Activated CD8-positive, alpha-beta T cell treated with anti-CD3 and anti-CD28 coated beads, Interleukin-2, amount 10 ng/mL, durations not matched to agents 7 days and 5 days (primary cell): ENCODE measurements at regions not wholly inside any gene's neighbourhood (a gene's known extent, or its start where the extent isn't known, plus 50 kb on each side); places are given as distances from the start of the nearest gene placed in this dataset.

ENCODE experiments used
- ATAC-seq: fragments of 150-1000 bp; cut with Tn5 transposase; one replicate; pipeline ENCODE4 v1.10.0; 2021; ENCODE audit warnings: moderate library complexity
- CTCF ChIA-PET: fragments of 350-600 bp; sonication (Branson Sonifier 250); formaldehyde crosslinking; loops from one replicate; lab custom pipeline; 2021; ENCODE audit warnings: antibody characterized with exemption; lab: Charles Lee
- POLR2A ChIA-PET: fragments of 350-600 bp; sonication (Branson Sonifier 250); formaldehyde crosslinking; loops from one replicate; lab custom pipeline; 2021; ENCODE audit warnings: antibody characterized with exemption; lab: Charles Lee
- DNase-seq: peaks from one replicate; pipeline ENCODE4 v3.0.0-alpha.2; 2020
- H3K27ac Mint-ChIP-seq: one replicate; pipeline ENCODE4 v1.8.0; 2021; ENCODE audit warnings: mild to moderate bottlenecking, mixed read lengths
- H3K27me3 Mint-ChIP-seq: one replicate; pipeline ENCODE4 v1.8.0; 2021; ENCODE audit warnings: low read depth, mixed read lengths
- H3K36me3 Mint-ChIP-seq: one replicate; pipeline ENCODE4 v1.8.0; 2021; ENCODE audit warnings: low read depth, mixed read lengths
- H3K4me1 Mint-ChIP-seq: one replicate; pipeline ENCODE4 v1.8.0; 2021; ENCODE audit warnings: low read depth, mixed read lengths
- H3K4me3 Mint-ChIP-seq: one replicate; pipeline ENCODE4 v1.8.0; 2021; ENCODE audit warnings: mild to moderate bottlenecking, mixed read lengths
- H3K9me3 Mint-ChIP-seq: one replicate; pipeline ENCODE4 v1.8.0; 2022; ENCODE audit warnings: mixed read lengths; ENCODE audit not compliant: insufficient read depth

DNA sequence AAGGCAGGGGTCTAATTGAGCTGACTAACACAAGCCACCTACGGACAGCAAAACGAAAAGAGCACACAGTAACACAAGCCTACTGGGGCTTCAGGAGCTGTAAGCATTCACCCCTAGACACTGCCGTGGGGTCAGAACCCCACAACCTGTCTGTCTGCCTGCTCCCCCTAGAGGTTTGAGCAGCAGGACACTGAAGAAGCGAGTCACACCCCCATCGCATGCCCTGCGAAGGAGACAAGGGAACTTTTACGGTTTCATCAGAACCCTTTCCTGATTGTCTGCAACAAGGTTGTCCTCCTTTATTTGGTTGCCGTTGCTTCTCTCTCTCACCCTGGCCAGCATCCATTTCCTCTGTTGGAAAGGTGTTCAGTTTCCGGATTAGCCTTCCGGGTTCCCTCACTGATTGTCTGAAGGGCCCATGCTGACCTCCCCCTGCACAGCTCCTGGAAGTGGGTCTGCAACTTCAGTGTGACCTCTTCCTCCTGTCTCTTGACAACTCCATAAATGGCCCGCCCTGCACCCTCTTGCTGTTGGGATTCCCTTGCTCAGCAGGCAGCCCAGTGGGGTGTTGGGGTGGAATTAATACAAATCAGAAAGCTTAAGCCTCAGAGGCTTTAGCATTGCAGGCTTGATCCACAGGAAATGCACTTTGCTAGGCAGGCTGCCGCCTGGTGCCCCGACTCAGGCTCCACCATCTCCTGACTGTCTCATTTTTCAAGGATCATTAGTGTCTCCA lies 258.9 kb upstream of the TLE4 start:
- ATAC-seq (no peak), DNase-seq (no peak)
- ChIA-PET CTCF (no interaction called here), POLR2A (no interaction called here)
- H3K36me3 Mint-ChIP-seq = no peaks in the 10 kb centered on the region
- H3K27me3 Mint-ChIP-seq = no peaks in the 10 kb centered on the region
- H3K4me3 Mint-ChIP-seq = no peak overlapping the region
- no peak overlapping the region for H3K27ac Mint-ChIP-seq
- H3K9me3 Mint-ChIP-seq = no peaks in the 10 kb centered on the region
- H3K4me1 Mint-ChIP-seq = no peaks in the 10 kb centered on the region

DNA sequence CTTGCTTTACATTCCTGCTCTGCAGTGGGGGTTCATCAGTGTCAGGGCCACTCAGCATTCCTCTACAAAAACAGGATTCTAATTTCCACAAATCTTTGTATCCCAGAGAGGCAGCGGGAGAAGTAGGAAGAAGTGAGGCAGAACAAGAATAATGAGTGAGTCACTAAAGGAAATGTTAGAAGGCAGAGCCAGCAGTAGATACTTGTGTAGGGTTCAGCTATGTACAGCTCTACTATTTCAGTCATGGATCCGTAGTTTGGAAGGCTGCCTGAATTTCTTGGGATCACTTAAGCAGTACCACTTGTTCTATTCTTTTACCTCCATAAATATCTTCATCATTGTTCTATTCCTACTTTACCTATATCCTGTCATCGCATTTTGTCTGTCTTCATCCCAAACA lies 246.3 kb upstream of the TLE4 start:
- Mint-ChIP-seq H3K36me3 (no peaks in the 10 kb centered on the region), H3K4me3 (no peak overlapping the region), H3K4me1 (no peaks in the 10 kb centered on the region), H3K27me3 (no peaks in the 10 kb centered on the region), H3K27ac (no peak overlapping the region), H3K9me3 (no peaks in the 10 kb centered on the region)
- ATAC-seq (no peak), DNase-seq (no peak)
- POLR2A ChIA-PET = no interaction called here
- CTCF ChIA-PET = no interaction called here

DNA sequence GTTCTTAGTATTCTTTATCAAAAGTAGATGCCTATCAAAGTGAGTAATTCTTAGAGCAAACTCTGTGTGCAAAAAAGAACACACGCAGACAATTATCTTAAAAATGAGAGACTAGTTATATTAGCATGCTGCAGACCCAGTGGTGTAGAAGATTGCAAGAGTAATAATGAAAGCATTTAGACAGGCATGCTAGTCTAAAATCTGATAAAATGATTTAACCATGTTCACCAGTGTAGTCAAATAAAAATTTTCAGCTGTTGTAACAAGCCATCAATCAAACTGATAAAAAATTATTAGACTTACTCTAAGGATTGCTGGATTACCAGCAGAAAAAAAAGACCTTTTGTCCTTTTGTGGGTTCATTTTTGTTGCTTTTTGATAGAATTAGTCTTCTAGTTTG lies 241.9 kb upstream of the TLE4 start:
- no peaks in the 10 kb centered on the region for H3K36me3 Mint-ChIP-seq
- H3K4me3 Mint-ChIP-seq = no peak overlapping the region
- DNase-seq (no peak), ATAC-seq (no peak)
- no peak overlapping the region for H3K27ac Mint-ChIP-seq
- ChIA-PET CTCF (no interaction called here), POLR2A (no interaction called here)
- no peaks in the 10 kb centered on the region for H3K9me3 Mint-ChIP-seq
- H3K4me1 Mint-ChIP-seq = no peaks in the 10 kb centered on the region
- H3K27me3 Mint-ChIP-seq = no peaks in the 10 kb centered on the region

DNA sequence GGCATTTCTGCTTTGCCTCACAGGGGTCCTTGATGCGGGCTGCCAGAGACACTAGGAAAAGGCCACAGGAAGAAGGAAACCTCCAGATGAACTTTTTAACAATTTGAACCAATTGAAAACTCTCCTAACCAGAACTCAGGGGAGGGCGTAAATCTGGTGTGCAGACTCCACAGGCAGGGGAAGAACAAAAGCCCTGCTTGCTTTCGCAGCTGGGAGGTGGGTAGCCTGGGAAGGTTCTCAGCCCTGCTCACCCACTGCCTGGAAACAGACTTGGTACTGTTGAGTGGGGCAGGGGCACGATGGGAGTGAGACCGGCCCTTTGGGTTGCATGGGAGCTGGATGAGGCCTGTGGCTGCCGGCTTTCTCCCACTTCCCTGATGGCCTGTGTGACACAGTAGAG lies 237.8 kb upstream of the TLE4 start:
- no peaks in the 10 kb centered on the region for H3K27me3 Mint-ChIP-seq
- H3K4me3 Mint-ChIP-seq = no peak overlapping the region
- H3K27ac Mint-ChIP-seq = no peak overlapping the region
- DNase-seq (no peak), ATAC-seq (no peak)
- POLR2A ChIA-PET = no interaction called here
- no peaks in the 10 kb centered on the region for H3K4me1 Mint-ChIP-seq
- no peaks in the 10 kb centered on the region for H3K9me3 Mint-ChIP-seq
- no peaks in the 10 kb centered on the region for H3K36me3 Mint-ChIP-seq
- CTCF ChIA-PET = no interaction called here

GRCh38 chr9:79334711-79335110 lies 237.1 kb upstream of the TLE4 start:
- Mint-ChIP-seq H3K36me3 (no peaks in the 10 kb centered on the region), H3K27ac (no peak overlapping the region), H3K4me3 (no peak overlapping the region), H3K9me3 (no peaks in the 10 kb centered on the region), H3K27me3 (no peaks in the 10 kb centered on the region), H3K4me1 (no peaks in the 10 kb centered on the region)
- no peak for ATAC-seq
- no peak for DNase-seq
- CTCF ChIA-PET = no interaction called here
- POLR2A ChIA-PET = interaction anchor here (0.6 kb wide), 1 partner anchor 13 kb away, joined by 3 read pairs; no protein-coding TSS in a partner anchor

DNA sequence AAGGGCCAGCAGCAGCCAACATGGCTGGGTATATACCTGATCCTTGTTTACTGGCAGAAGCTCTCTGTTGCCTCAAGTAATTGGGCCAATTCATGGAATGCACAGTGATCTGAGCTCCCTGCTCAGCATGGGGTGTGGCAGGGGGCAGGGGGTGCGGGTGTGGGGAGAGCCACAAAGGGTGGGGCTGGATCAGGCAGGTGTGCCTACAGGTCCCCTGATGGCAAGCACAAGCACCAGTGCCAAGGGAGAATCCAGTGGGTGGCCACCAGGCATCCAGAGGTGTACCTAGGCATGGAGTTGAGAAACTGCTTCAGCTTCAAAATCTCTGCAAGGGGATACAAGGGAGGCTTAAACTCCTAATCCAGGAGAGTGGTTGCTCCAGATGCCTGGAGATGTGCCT lies 235.8 kb upstream of the TLE4 start:
- no peaks in the 10 kb centered on the region for H3K9me3 Mint-ChIP-seq
- no peak overlapping the region for H3K4me3 Mint-ChIP-seq
- H3K27me3 Mint-ChIP-seq = no peaks in the 10 kb centered on the region
- ChIA-PET POLR2A (no interaction called here), CTCF (no interaction called here)
- ATAC-seq (no peak), DNase-seq (no peak)
- H3K27ac Mint-ChIP-seq = no peak overlapping the region
- no peaks in the 10 kb centered on the region for H3K36me3 Mint-ChIP-seq
- no peaks in the 10 kb centered on the region for H3K4me1 Mint-ChIP-seq

- POLR2A ChIA-PET = no interaction called here
- H3K9me3 Mint-ChIP-seq = no peaks in the 10 kb centered on the region
Observed at GRCh38 chr9:79341561-79341960, 230.2 kb upstream of the TLE4 start.

DNA sequence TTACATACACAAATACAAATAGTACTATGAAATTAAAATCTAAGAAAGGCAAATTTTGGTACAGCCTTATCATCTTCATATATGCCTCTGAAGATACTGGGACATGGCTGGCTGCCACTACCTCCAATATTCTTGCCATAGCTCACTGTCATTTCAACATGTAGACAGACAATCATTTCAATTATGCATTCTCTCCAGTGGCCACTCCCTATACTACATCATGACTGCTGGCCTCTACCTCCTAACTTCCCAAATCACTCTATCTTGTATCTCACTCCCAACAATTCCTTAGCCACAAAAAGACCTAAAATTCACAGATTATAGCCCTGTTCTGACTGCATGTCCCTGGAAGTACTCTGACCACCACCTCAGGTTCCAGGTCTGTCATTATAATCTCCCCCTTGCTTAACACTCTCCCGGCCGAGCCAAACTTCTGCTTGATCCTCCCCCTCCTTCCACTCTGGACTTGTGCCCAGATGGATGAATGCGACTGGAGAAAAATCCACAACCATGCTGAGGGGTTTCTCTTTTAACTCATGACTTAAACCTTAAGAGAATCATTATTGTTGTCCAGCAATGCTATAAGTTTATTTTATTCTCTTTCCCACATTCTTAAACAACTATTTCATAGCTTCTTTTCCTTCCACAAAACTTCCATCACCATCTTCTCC lies 225.3 kb upstream of the TLE4 start:
- ChIA-PET POLR2A (no interaction called here), CTCF (no interaction called here)
- Mint-ChIP-seq H3K27ac (no peak overlapping the region), H3K36me3 (no peaks in the 10 kb centered on the region), H3K4me1 (no peaks in the 10 kb centered on the region), H3K9me3 (no peaks in the 10 kb centered on the region), H3K27me3 (no peaks in the 10 kb centered on the region), H3K4me3 (no peak overlapping the region)
- DNase-seq = no peak
- no peak for ATAC-seq

More at GRCh38 chr9:79341561-79341960, 230.2 kb upstream of the TLE4 start:
- H3K4me1 Mint-ChIP-seq = no peaks in the 10 kb centered on the region
- H3K27me3 Mint-ChIP-seq = no peaks in the 10 kb centered on the region
- ATAC-seq = no peak
- DNase-seq = no peak
- no peak overlapping the region for H3K4me3 Mint-ChIP-seq
- H3K27ac Mint-ChIP-seq = no peak overlapping the region
- CTCF ChIA-PET = no interaction called here
- no peaks in the 10 kb centered on the region for H3K36me3 Mint-ChIP-seq

- DNase-seq (no peak), ATAC-seq (no peak)
- Mint-ChIP-seq H3K27me3 (no peaks in the 10 kb centered on the region), H3K4me1 (no peaks in the 10 kb centered on the region), H3K36me3 (no peaks in the 10 kb centered on the region), H3K4me3 (no peak overlapping the region), H3K27ac (no peak overlapping the region), H3K9me3 (no peaks in the 10 kb centered on the region)
- ChIA-PET CTCF (no interaction called here), POLR2A (no interaction called here)
Observed at GRCh38 chr9:79352322-79352721, 219.4 kb upstream of the TLE4 start.

- H3K27ac Mint-ChIP-seq = no peak overlapping the region
- CTCF ChIA-PET = no interaction called here
- no peaks in the 10 kb centered on the region for H3K9me3 Mint-ChIP-seq
- H3K36me3 Mint-ChIP-seq = no peaks in the 10 kb centered on the region
- peaks cover 3% of the 10 kb centered on the region for H3K27me3 Mint-ChIP-seq
- DNase-seq (no peak), ATAC-seq (no peak)
- POLR2A ChIA-PET = interaction anchor here (0.6 kb wide), 1 partner anchor 73 kb away, joined by 3 read pairs; no protein-coding TSS in a partner anchor
- no peaks in the 10 kb centered on the region for H3K4me1 Mint-ChIP-seq
- H3K4me3 Mint-ChIP-seq = no peak overlapping the region
Observed at GRCh38 chr9:79353856-79354520, 217.8 kb upstream of the TLE4 start.

GRCh38 chr9:79357194-79357593 lies 214.6 kb upstream of the TLE4 start:
- POLR2A ChIA-PET = no interaction called here
- Mint-ChIP-seq H3K4me1 (no peaks in the 10 kb centered on the region), H3K27ac (no peak overlapping the region), H3K9me3 (no peaks in the 10 kb centered on the region), H3K27me3 (peaks cover 3% of the 10 kb centered on the region), H3K36me3 (no peaks in the 10 kb centered on the region), H3K4me3 (no peak overlapping the region)
- DNase-seq (no peak), ATAC-seq (no peak)
- CTCF ChIA-PET = interaction anchor here (0.6 kb wide), 1 partner anchor 12 kb away, joined by 3 read pairs; no protein-coding TSS in a partner anchor

- ChIA-PET CTCF (no interaction called here), POLR2A (no interaction called here)
- H3K4me3 Mint-ChIP-seq = no peak overlapping the region
- ATAC-seq = no peak
- H3K4me1 Mint-ChIP-seq = no peaks in the 10 kb centered on the region
- no peak for DNase-seq
- H3K27me3 Mint-ChIP-seq = peaks cover 3% of the 10 kb centered on the region
- no peak overlapping the region for H3K27ac Mint-ChIP-seq
- no peaks in the 10 kb centered on the region for H3K9me3 Mint-ChIP-seq
- no peaks in the 10 kb centered on the region for H3K36me3 Mint-ChIP-seq
Observed at GRCh38 chr9:79357616-79358015, 214.1 kb upstream of the TLE4 start.
